ENCODE measurements at regions not wholly inside any gene's neighbourhood (a gene's known extent, or its start where the extent isn't known, plus 50 kb on each side); places are given as distances from the start of the nearest gene placed in this dataset.

GRCh38 chr13:40261336-40261735 is 405.1 kb downstream of the FOXO1 start:
- Histone ChIP-seq H3K4me1 (ENCODE audit: low read depth) (no peaks in the 10 kb centered on the region), H3K4me3 (no peak overlapping the region), H3K9me3 (no peaks in the 10 kb centered on the region), H3K36me3 (ENCODE audit: low read depth) (no peaks in the 10 kb centered on the region)
- DNase-seq (no peak), ATAC-seq (no peak)
- no peak for TF ChIP-seq CTCF (IDR thresholded peaks at IDR 0.05)
- intact Hi-C loops (cut with DNase I, micrococcal nuclease) = no loop called here

- intact Hi-C loops (cut with DNase I, micrococcal nuclease) = no loop called here
- no peak for TF ChIP-seq CTCF (IDR thresholded peaks at IDR 0.05)
- H3K9me3 ChIP-seq = no peaks in the 10 kb centered on the region
- ATAC-seq (no peak), DNase-seq (no peak)
- H3K36me3 ChIP-seq (ENCODE audit: low read depth) = no peaks in the 10 kb centered on the region
- no peaks in the 10 kb centered on the region for H3K4me1 ChIP-seq (ENCODE audit: low read depth)
- no peak overlapping the region for H3K4me3 ChIP-seq
Observed at GRCh38 chr13:40261947-40262346, 404.5 kb downstream of the FOXO1 start.

GRCh38 chr13:40269086-40269485 is 397.4 kb downstream of the FOXO1 start:
- H3K9me3 ChIP-seq = no peaks in the 10 kb centered on the region
- H3K4me1 ChIP-seq (ENCODE audit: low read depth) = no peaks in the 10 kb centered on the region
- intact Hi-C loops (cut with DNase I, micrococcal nuclease) = loop anchor here in 1 of 2 donors (5.0 kb wide), 1 partner anchor 272 kb away; no protein-coding TSS in a partner anchor
- DNase-seq = no peak
- no peak for TF ChIP-seq CTCF (IDR thresholded peaks at IDR 0.05)
- no peak overlapping the region for H3K4me3 ChIP-seq
- peak; percentile 37 for ATAC-seq
- no peaks in the 10 kb centered on the region for H3K36me3 ChIP-seq (ENCODE audit: low read depth)

GRCh38 chr13:40270726-40271125 is 395.7 kb downstream of the FOXO1 start:
- no peak overlapping the region for H3K4me3 ChIP-seq
- H3K36me3 ChIP-seq (ENCODE audit: low read depth) = no peaks in the 10 kb centered on the region
- TF ChIP-seq CTCF (IDR thresholded peaks at IDR 0.05) = no peak
- H3K4me1 ChIP-seq (ENCODE audit: low read depth) = no peaks in the 10 kb centered on the region
- intact Hi-C loops (cut with DNase I, micrococcal nuclease) = no loop called here
- ATAC-seq (no peak), DNase-seq (no peak)
- H3K9me3 ChIP-seq = no peaks in the 10 kb centered on the region

GRCh38 chr13:40271271-40271885 is 395.1 kb downstream of the FOXO1 start:
- no peak for ATAC-seq
- Histone ChIP-seq H3K9me3 (no peaks in the 10 kb centered on the region), H3K4me1 (ENCODE audit: low read depth) (no peaks in the 10 kb centered on the region), H3K36me3 (ENCODE audit: low read depth) (no peaks in the 10 kb centered on the region), H3K4me3 (no peak overlapping the region)
- peak in 1 of 3 donors; percentile 6 for DNase-seq
- no peak for TF ChIP-seq CTCF (IDR thresholded peaks at IDR 0.05)
- intact Hi-C loops (cut with DNase I, micrococcal nuclease) = no loop called here

Measured in mucosa of descending colon (tissue), 3 donors.